Endothelial cell of hepatic sinusoid (primary cell): ENCODE measurements at regions not wholly inside any gene's neighbourhood (a gene's known extent, or its start where the extent isn't known, plus 50 kb on each side); places are given as distances from the start of the nearest gene placed in this dataset.

Experiments
- in situ Hi-C: cut with HindIII; loops from 2 replicates; pipeline ENCODE4 v1.10.0; 2017; ENCODE audit warnings: low sequenced_read_pairs

GRCh38 chr13:22112956-22113745 lies 442.3 kb downstream of the FGF9 start:
- in situ Hi-C loops, result no loop called here

- in situ Hi-C loops, result no loop called here
These were observed 443.9 kb downstream of the FGF9 start for GRCh38 chr13:22114630-22115311.

DNA sequence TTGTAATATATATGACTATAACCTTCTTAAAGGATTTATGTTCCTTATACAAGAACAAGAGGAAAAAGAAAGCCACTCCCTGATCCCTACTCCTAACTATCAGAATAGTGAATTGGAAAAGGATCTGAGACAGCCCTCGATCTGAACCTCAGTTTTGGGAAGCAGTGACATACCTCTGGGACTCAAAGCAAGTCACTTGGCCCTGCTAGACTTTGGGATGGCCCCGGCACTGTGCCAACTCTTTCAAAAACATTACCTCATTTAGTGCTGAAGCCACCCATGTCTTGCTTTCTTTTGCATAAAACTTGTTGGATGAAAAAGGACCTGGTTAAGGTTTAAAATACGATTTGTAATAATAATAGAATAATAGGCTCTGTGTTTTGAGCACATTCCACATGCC lies 447.3 kb downstream of the FGF9 start:
- in situ Hi-C loops, result no loop called here

DNA sequence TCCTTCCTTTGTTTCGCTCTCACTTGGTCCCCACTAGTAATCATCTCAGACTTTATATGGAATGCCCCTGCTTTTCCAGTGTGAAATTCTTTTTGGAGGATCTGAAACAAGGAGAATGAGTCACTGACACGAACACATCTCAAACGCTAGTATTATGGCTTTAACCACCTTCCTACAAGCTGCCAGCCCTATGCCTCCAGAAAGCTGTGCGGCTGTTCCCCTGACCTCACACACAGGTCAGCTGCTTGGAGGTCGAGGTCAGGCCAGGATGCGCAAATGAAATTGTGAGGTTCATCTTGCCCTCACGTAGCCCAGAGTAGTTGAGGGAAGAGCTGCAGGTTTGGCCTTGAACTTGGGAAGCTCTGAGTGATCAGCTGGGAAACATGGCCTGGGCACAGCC lies 449.8 kb downstream of the FGF9 start:
- in situ Hi-C loops, result no loop called here

GRCh38 chr13:22121146-22121739 lies 450.4 kb downstream of the FGF9 start:
- in situ Hi-C loops, result no loop called here

DNA sequence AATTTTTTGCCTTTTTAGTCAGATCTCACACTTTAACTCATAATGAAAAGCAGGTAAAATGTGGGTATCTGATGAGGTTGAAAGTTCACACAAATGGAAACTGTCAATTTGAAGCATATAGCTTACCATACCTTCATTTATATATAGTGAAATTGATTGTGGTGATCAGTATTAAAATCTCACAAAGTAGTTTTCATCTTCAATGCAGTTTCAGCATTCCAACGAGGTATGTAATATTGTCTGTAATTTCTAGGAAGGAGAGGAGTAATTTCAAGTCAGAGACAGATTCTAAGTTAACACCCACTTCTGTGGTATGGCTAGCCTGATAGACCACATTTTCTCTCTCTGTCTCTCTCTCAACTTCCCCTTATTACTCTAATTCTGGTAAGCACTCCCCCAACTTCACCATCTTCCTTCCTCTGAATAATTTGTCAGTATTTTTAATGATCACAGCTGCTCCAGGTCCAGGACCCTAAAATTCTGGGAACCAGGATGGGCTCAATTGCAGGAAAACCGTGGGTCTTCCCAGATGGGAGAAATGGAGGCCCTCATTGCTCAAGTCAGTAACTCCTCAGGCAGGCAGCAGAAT lies 455.7 kb downstream of the FGF9 start:
- in situ Hi-C loops, result no loop called here

GRCh38 chr13:22127277-22128164 lies 456.6 kb downstream of the FGF9 start:
- in situ Hi-C loops, result no loop called here

- in situ Hi-C loops, result no loop called here
These were observed 457.9 kb downstream of the FGF9 start for GRCh38 chr13:22128441-22129408.

DNA sequence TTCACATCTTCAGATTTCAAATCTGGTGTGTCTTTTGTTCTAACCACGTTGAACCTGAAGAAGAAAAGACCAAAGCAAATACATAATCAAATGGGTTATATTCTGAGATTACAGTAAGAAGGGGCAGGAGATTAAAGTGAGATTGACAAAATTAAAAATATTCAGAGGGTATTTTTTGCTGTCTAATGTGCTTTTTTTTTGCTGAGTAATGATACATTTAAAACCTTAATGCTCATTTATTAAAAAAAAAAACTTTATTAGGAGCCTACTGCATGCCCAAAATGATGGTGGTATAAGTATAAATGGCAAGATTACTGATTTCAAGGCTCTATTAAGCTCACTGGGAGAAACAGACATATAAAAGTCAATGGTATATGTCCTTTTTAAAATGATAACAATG lies 459.4 kb downstream of the FGF9 start:
- in situ Hi-C loops, result no loop called here

- in situ Hi-C loops, result no loop called here
These were observed 463.4 kb downstream of the FGF9 start for GRCh38 chr13:22134261-22134660.

- in situ Hi-C loops, result no loop called here
These were observed 464.6 kb downstream of the FGF9 start for GRCh38 chr13:22135446-22135845.

DNA sequence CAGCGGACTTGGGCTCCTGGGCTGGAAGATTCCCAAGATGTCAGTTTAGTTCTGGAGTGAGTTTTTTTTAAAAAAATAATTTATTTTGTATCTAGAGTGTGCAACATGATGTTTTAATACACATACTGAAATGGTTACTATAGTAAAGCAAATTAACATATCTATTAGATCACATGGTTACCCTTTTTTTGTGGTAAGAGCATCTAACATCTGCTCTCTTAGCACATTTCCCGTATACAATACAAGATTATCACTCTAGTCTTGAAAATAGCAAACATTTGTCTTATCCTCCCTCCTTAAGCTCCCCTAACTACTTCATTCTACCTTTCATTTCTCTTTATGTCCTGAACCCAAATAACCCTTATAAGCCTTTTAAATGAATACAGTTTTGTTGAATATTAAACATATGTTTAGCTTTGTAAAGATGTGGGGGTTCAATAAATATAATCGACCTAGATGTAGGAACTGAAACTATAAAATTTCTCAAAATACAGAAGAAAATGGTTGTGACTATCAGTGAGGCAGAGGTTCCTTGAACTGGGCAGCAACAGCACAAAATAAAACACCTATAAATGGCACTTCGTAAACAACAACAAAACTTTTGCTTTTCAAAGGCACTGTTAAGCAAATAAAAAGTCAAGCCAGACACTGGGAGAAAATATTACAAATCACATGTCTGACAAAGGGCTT lies 466.6 kb downstream of the FGF9 start:
- in situ Hi-C loops, result no loop called here

DNA sequence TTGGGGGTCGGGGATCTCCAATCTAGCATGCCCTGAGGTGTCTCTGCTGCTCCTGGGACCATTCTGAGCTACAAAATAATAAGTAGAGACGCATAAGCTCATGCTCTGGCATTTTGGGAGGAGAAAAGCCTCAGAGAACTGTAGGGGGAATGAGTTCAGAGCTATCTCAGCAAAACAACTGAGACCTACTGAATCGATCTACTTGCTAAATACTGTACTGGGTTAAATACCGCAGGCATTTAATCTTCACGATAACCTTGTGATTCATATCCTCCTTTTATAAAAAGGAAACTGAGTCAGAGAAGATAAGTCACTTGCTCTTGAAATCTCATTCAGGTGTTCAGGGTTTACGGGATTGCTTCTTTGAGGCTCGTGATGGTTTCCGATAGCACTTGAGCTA lies 468.1 kb downstream of the FGF9 start:
- in situ Hi-C loops, result no loop called here

- in situ Hi-C loops, result no loop called here
These were observed 470.8 kb downstream of the FGF9 start for GRCh38 chr13:22141716-22142115.

DNA sequence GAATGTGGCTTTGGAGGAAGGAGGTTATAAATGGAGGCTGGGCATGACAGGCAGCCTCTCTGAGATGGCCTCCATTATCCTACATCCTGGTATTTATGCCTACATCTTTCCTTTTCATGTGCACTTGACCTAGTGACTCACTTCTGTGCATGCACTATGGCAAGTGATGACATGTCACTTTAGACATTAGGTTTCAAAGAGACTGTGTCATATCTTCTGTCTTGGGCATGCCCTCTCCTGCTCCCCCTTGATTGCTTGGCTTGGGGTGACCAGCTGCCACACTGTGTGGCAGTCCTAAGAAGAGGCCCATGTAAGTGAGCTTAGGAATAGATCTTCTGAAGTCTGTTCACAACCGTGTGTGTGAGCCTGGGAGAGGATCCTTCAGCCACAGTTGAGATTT lies 472.8 kb downstream of the FGF9 start:
- in situ Hi-C loops, result no loop called here

DNA sequence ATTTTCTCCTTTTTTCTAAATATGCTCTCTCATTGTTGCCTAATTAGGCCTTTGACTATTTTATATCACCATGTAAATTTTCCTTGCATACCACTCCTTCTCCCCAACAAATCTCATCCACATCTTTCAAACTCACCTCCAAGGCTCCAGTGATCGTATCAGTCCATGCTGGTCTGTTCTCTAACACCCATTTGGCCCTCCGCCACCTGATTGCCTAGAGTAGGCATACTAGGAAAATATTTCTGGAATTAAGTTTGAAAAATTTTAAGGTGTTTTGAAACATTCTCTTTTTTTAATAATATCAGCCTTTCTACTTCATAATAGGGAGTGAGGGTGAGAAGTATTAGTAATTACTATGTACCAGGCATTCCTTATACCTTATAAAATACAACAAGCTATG lies 473.9 kb downstream of the FGF9 start:
- in situ Hi-C loops, result no loop called here

- in situ Hi-C loops, result no loop called here
These were observed 477.3 kb downstream of the FGF9 start for GRCh38 chr13:22148187-22148586.

GRCh38 chr13:22152751-22153150 lies 481.9 kb downstream of the FGF9 start:
- in situ Hi-C loops, result no loop called here

GRCh38 chr13:22154041-22154440 lies 483.2 kb downstream of the FGF9 start:
- in situ Hi-C loops, result no loop called here
